Peyer's patch (tissue), 4 donors: ENCODE measurements at regions not wholly inside any gene's neighbourhood (a gene's known extent, or its start where the extent isn't known, plus 50 kb on each side); places are given as distances from the start of the nearest gene placed in this dataset.

Source experiments
- CTCF ChIP-seq, 6 experiments: fragments of 450-650 bp in 4 of 6; fragments of 200-600 bp in 2 of 6; sonication (generic) in 1 of 6; IDR thresholded peaks; one replicate each; pipeline ENCODE4 v1.5.1; 2017 to 2019; ENCODE audit warnings: antibody characterized with exemption in 6 of 6, mild to moderate bottlenecking in 3 of 6, moderate library complexity in 1 of 6
- POLR2A ChIP-seq, 2 donors: fragments of 450-650 bp; IDR thresholded peaks; one replicate each; pipeline ENCODE4 v1.5.1; 2017; ENCODE audit warnings: antibody characterized with exemption in 2 of 2, mild to moderate bottlenecking in 2 of 2, moderate library complexity in 2 of 2

GRCh38 chr5:107294669-107295068 is 376.1 kb downstream of the EFNA5 start:
- TF ChIP-seq POLR2A (IDR thresholded peaks at IDR 0.05) (no peak), CTCF (IDR thresholded peaks at IDR 0.05) (no peak)
